Epithelial cell of proximal tubule (primary cell): ENCODE measurements at regions not wholly inside any gene's neighbourhood (a gene's known extent, or its start where the extent isn't known, plus 50 kb on each side); places are given as distances from the start of the nearest gene placed in this dataset.

Source experiments
- DNase-seq: peaks from one replicate; pipeline ENCODE4 v3.0.0-alpha.2; 2011; ENCODE audit warnings: low read depth
- H3K4me3 ChIP-seq: 2 replicates; pipeline ENCODE4 v1.5.1; 2011; ENCODE audit warnings: low read depth, mild to moderate bottlenecking, low read length
- TF ChIP-seq, protein P1 (sequence below): conservative IDR thresholded peaks from 2 replicates; pipeline ENCODE4 v1.5.1; 2012; ENCODE audit warnings: low read depth, mild to moderate bottlenecking, low read length

DNA sequence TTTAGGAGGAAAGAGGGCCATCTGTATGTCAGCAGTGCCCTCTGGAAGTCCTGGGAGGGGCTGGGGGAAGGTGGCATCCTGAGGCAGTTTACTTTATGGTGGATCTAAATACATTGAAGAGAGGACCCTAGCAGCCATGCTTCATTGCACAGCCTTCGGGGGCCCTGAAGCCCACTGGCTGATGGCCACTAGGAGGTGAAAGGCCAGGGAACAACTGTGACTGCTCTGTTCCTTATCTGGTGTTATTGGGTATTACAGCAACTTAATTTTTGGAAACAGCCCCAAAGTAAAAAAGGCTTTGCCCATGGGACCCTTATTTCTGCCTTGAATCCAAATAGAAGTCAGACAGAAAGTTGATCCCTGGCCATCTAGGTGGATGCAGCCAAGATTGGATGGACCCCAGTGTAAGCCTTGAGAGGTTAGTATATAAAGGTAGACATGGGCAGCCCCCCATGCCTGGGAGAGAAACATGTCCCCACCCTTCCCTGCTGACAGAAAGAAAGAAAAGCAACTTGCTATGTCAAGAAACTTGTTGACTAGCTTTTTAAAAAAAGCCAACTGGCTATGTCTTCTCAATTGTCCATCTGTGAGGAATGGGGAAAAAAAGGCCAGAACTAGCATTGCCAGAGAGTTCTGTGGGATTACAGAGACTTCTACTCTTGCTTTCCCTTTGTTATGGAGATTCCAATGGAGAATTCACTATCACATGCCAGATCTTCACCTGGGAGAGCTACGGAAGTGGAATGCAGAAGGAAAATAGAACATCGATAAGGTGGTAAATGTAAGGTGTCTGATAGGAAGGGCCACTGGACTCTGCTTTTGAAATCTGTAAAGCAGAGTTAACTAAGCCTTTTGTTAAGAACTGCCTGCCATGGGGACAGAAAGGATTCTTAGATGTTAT, 58.6 kb upstream of the OSR1 start:
- TF ChIP-seq, protein P1, sequence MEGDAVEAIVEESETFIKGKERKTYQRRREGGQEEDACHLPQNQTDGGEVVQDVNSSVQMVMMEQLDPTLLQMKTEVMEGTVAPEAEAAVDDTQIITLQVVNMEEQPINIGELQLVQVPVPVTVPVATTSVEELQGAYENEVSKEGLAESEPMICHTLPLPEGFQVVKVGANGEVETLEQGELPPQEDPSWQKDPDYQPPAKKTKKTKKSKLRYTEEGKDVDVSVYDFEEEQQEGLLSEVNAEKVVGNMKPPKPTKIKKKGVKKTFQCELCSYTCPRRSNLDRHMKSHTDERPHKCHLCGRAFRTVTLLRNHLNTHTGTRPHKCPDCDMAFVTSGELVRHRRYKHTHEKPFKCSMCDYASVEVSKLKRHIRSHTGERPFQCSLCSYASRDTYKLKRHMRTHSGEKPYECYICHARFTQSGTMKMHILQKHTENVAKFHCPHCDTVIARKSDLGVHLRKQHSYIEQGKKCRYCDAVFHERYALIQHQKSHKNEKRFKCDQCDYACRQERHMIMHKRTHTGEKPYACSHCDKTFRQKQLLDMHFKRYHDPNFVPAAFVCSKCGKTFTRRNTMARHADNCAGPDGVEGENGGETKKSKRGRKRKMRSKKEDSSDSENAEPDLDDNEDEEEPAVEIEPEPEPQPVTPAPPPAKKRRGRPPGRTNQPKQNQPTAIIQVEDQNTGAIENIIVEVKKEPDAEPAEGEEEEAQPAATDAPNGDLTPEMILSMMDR, result no peak
- DNase-seq, result no peak
- H3K4me3 ChIP-seq, result no peak overlapping the region

DNA sequence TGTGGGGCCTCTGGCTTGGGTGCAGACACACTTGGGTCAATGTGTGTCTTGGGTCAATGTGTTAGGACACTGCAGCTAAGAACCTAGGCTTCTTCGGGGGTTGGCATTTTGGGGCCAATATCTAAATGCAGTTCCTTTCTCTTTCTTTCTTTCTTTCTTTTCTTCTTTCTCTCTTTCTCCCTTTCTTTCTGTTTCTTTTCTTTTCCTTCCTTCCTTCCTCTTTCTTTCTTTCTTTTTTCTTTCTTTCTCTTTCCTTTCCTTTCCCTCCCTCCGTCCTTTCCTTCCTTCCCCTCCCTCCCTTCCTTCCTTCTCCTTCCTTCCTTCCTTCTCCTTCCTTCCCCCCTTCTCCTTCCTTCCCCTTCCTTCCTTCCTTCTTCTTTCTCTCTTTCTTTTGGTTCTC, 57.7 kb upstream of the OSR1 start:
- no peak for DNase-seq
- TF ChIP-seq, protein P1, result no peak
- H3K4me3 ChIP-seq, result no peak overlapping the region

DNA sequence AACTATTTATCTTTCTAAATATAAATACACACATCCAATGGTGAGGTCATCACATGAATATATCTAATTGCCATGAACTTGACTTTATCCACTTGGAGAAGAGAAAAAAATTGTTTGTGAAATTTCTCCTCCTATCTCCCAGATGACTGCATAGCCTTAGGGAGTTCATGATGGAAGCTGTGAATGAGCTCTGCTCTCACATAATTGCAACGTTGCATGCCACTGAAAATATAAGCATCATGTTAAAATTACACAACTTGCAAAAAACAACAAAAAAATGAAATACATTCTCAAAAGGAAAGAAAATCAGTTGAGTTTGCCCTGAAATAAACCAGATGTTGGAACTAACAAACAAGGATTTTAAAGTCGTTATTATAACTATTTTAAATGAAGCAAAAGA, 50.6 kb upstream of the OSR1 start:
- H3K4me3 ChIP-seq, result no peak overlapping the region
- no peak for DNase-seq

DNA sequence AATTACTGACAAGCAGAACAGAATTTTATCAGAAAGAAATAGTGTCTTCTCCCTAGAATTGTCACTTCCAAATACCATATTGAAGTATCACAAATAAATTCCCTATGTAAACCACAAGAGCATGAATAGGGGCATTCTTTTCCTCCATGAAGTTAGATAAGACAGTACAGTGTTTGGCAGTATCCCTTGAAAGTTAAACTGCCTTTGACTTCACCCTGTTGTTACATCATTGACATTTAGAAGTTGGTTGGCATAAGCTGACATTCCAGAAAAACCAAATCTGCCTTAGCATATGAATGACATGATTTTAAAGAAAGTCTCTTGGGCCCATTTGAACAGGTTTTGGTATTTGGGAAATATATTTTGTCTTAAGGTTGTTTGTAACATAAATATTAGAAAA, 50.2 kb upstream of the OSR1 start:
- TF ChIP-seq, protein P1, result no peak
- no peak for DNase-seq
- H3K4me3 ChIP-seq, result no peak overlapping the region

More for the DNA sequence above, 50.6 kb upstream of the OSR1 start:
- TF ChIP-seq, protein P1, result no peak
